HG03196 (cell line): ENCODE measurements at regions not wholly inside any gene's neighbourhood (a gene's known extent, or its start where the extent isn't known, plus 50 kb on each side); places are given as distances from the start of the nearest gene placed in this dataset.

Experiments used
- ATAC-seq: cut with Tn5 transposase; IDR thresholded peaks from one replicate; pipeline ENCODE4 v1.9.1; 2021; ENCODE audit not compliant: unreplicated experiment

GRCh38 chr1:222243902-222244301 lies 304.0 kb downstream of the HHIPL2 start:
- no peak for ATAC-seq

- no peak for ATAC-seq
Measured at GRCh38 chr1:222242492-222242891, 305.4 kb downstream of the HHIPL2 start.

GRCh38 chr1:222241410-222241809 lies 306.5 kb downstream of the HHIPL2 start:
- ATAC-seq: no peak

GRCh38 chr1:222240536-222241181 lies 307.2 kb downstream of the HHIPL2 start:
- no peak for ATAC-seq

- ATAC-seq: no peak
Measured at GRCh38 chr1:222239130-222239529, 308.8 kb downstream of the HHIPL2 start.

- no peak for ATAC-seq
Measured at GRCh38 chr1:222234351-222234750, 313.6 kb downstream of the HHIPL2 start.

GRCh38 chr1:222233444-222234158 lies 314.3 kb downstream of the HHIPL2 start:
- ATAC-seq: no peak

GRCh38 chr1:222232842-222233241 lies 315.1 kb downstream of the HHIPL2 start:
- no peak for ATAC-seq

- no peak for ATAC-seq
Measured at GRCh38 chr1:222229672-222230312, 318.1 kb downstream of the HHIPL2 start.

- no peak for ATAC-seq
Measured at GRCh38 chr1:222225316-222225691, 322.6 kb downstream of the HHIPL2 start.

- no peak for ATAC-seq
Measured at GRCh38 chr1:222224636-222225315, 323.1 kb downstream of the HHIPL2 start.

GRCh38 chr1:222224156-222224555 lies 323.7 kb downstream of the HHIPL2 start:
- no peak for ATAC-seq

GRCh38 chr1:222223010-222223409 lies 324.9 kb downstream of the HHIPL2 start:
- no peak for ATAC-seq

GRCh38 chr1:222216255-222216754 lies 331.6 kb downstream of the HHIPL2 start:
- no peak for ATAC-seq

- no peak for ATAC-seq
Measured at GRCh38 chr1:222210776-222211175, 337.1 kb downstream of the HHIPL2 start.

GRCh38 chr1:222204475-222204874 lies 343.4 kb downstream of the HHIPL2 start:
- no peak for ATAC-seq

GRCh38 chr1:222202831-222203230 lies 345.1 kb downstream of the HHIPL2 start:
- ATAC-seq: no peak

GRCh38 chr1:222196736-222197135 lies 351.2 kb downstream of the HHIPL2 start:
- no peak for ATAC-seq

GRCh38 chr1:222196288-222196687 lies 351.6 kb downstream of the HHIPL2 start:
- ATAC-seq: no peak

- ATAC-seq: no peak
Measured at GRCh38 chr1:222195857-222196256, 352.0 kb downstream of the HHIPL2 start.

- ATAC-seq: no peak
Measured at GRCh38 chr1:222189218-222189617, 358.7 kb downstream of the HHIPL2 start.
